T-cell (primary cell): ENCODE measurements at regions not wholly inside any gene's neighbourhood (a gene's known extent, or its start where the extent isn't known, plus 50 kb on each side); places are given as distances from the start of the nearest gene placed in this dataset.

Experiments
- ATAC-seq, 4 experiments: fragments of 200-7000 bp in 3 of 4; fragments of 150-1000 bp in 1 of 4; cut with Tn5 transposase; replicated peaks in 1 of 4; 1 replicate in 3 of 4; 2 replicates in 1 of 4; pipeline ENCODE4 v1.10.0; 2021; ENCODE audit warnings: moderate library complexity in 3 of 4, mild to moderate bottlenecking in 2 of 4, moderate number of reproducible peaks in 1 of 4
- CTCF ChIA-PET, 2 donors: fragments of 300-600 bp; sonication (Branson Sonifier 250); formaldehyde crosslinking; loops; one replicate each; lab custom pipeline; 2022; ENCODE audit warnings: antibody characterized with exemption in 2 of 2; lab: Charles Lee
- POLR2A ChIA-PET, 2 donors: fragments of 300-600 bp; sonication (Branson Sonifier 250); formaldehyde crosslinking; loops; one replicate each; lab custom pipeline; 2022; ENCODE audit warnings: antibody characterized with exemption in 2 of 2; lab: Charles Lee
- DNase-seq, 35 experiments: peaks; one replicate each; pipeline versions ENCODE4 v3.0.0 to v3.0.0-alpha.2; 2013 to 2023
- H3K27ac ChIP-seq: one replicate; pipeline ENCODE4 v1.5.1; 2013; ENCODE audit warnings: low read length
- H3K27me3 ChIP-seq, 2 experiments: replicated peaks in 1 of 2; 1 replicate in 1 of 2; 2 replicates in 1 of 2; pipeline versions ENCODE4 v1.6.1 to v1.7.0; 2013; ENCODE audit warnings: low read length in 1 of 2, mixed read lengths in 1 of 2; ENCODE audit not compliant: control insufficient read depth in 2 of 2, insufficient read depth in 2 of 2; ENCODE audit errors: extremely low read depth in 1 of 2
- H3K36me3 ChIP-seq, 2 donors: 1 replicate in 1 of 2; 2 replicates in 1 of 2; pipeline versions ENCODE4 v1.6.1 to v1.7.0; 2013; ENCODE audit warnings: low read length in 1 of 2; ENCODE audit not compliant: control insufficient read depth in 2 of 2, insufficient read depth in 1 of 2; ENCODE audit errors: extremely low read depth in 1 of 2
- H3K4me1 ChIP-seq, 2 experiments: 1 replicate in 1 of 2; 2 replicates in 1 of 2; pipeline versions ENCODE4 v1.6.1 to v1.7.0; 2013; ENCODE audit warnings: low read length in 2 of 2, mixed read lengths in 1 of 2; ENCODE audit not compliant: insufficient read depth in 2 of 2, control insufficient read depth in 1 of 2; ENCODE audit errors: extremely low read depth in 1 of 2
- H3K4me3 ChIP-seq, 2 donors: 1 replicate in 1 of 2; 2 replicates in 1 of 2; pipeline versions ENCODE4 v1.5.1 to v1.7.0; 2013; ENCODE audit warnings: mild to moderate bottlenecking in 2 of 2, low read length in 1 of 2, moderate library complexity in 1 of 2; ENCODE audit not compliant: control insufficient read depth in 1 of 2; ENCODE audit errors: extremely low read depth in 1 of 2
- H3K9me3 ChIP-seq: 2 replicates; pipeline ENCODE4 v1.7.0; 2013
- H3K27ac Mint-ChIP-seq, 2 donors: one replicate each; pipeline ENCODE4 v1.8.0; 2020 to 2021; ENCODE audit warnings: mild to moderate bottlenecking in 2 of 2, mixed read lengths in 2 of 2
- H3K27me3 Mint-ChIP-seq, 2 donors: one replicate each; pipeline ENCODE4 v1.8.0; 2021 to 2022; ENCODE audit warnings: mixed read lengths in 2 of 2
- H3K36me3 Mint-ChIP-seq: one replicate; pipeline ENCODE4 v1.8.0; 2021; ENCODE audit warnings: mixed read lengths
- H3K4me1 Mint-ChIP-seq, 3 donors: one replicate each; pipeline ENCODE4 v1.8.0; 2020 to 2022; ENCODE audit warnings: mixed read lengths in 3 of 3, mild to moderate bottlenecking in 1 of 3
- H3K4me3 Mint-ChIP-seq, 3 donors: one replicate each; pipeline ENCODE4 v1.8.0; 2020 to 2022; ENCODE audit warnings: mild to moderate bottlenecking in 3 of 3, mixed read lengths in 3 of 3, moderate library complexity in 3 of 3
- H3K9me3 Mint-ChIP-seq, 3 donors: one replicate each; pipeline ENCODE4 v1.8.0; 2020 to 2022; ENCODE audit warnings: mixed read lengths in 3 of 3
- WGBS: methylation state at CpG from one replicate; pipeline ENCODE4 v1.1.5; 2013; ENCODE audit warnings: missing lambda C conversion rate; ENCODE audit not compliant: insufficient coverage; 5-methylcytosine and 5-hydroxymethylcytosine counted together

DNA sequence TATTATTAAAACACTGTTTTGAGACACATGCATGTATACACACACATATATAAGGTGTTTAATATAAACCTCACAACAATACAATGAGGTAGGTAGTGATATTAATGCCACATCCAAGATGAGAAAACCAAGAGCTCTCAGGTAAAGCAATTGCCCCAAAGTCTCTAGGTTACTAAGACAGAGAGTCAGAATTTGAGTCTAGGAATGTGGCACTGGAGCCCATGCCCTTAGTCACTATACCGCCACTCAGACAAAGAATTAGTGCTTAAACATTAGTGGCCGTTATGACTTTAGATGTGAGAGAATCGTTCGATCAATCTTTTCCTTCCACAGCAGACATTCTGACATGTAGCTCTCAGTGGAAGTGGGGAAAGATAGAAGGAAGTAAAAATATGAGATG is 108.2 kb upstream of the ACSL4 start:
- H3K27me3 Mint-ChIP-seq = peaks cover 0 to 4% of the 10 kb centered on the region in 2 donors
- no peaks in the 10 kb centered on the region for H3K36me3 ChIP-seq
- H3K27me3 ChIP-seq = no peaks in the 10 kb centered on the region
- POLR2A ChIA-PET = no interaction called here
- H3K4me1 Mint-ChIP-seq = no peaks in the 10 kb centered on the region
- no peak overlapping the region for H3K4me3 ChIP-seq
- H3K4me3 Mint-ChIP-seq = no peak overlapping the region
- no peak overlapping the region for H3K27ac ChIP-seq
- no peaks in the 10 kb centered on the region for H3K4me1 ChIP-seq
- H3K9me3 Mint-ChIP-seq = no peaks in the 10 kb centered on the region
- CTCF ChIA-PET = interaction anchor here in 1 of 2 donors (1.3 kb wide), 1 partner anchor 16 kb away, joined by 3 read pairs; no protein-coding TSS in a partner anchor
- no CpG with 5 or more reads among the region's 4 CpGs for WGBS
- no peak overlapping the region for H3K27ac Mint-ChIP-seq
- H3K9me3 ChIP-seq = no peaks in the 10 kb centered on the region
- H3K36me3 Mint-ChIP-seq = no peaks in the 10 kb centered on the region
- DNase-seq (no peak), ATAC-seq (no peak)

DNA sequence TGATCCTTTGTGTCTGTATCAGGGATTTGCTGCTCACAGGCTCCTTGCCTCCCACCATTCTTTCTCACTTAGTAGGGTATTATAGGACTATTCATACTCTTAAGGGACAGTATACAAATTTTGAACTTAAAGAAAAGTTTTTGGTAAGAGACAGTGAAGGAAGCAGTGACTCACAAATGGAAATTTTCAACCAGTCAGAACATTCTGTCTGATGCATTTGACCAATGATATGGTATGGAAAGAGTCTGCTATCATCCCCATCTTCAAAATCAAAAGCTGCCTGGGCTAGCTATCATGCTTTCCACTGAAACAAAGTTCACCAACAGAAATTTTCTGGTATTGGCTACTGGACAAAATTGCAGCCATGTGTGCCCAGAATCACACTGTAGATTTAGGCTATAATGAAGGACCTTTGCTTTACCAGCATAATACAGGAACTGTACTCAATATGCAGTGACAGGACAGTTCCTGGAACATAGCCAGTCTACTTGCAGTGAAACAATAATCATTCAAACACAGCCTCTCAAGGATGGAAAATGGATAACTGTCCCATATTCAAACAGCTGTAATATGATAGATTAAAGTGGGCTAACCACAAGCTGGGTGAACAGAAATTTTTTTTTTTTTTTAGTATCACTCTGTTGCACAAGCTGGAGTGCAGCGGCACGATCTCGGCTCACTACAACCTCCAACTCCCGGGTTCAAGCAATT is 109.0 kb upstream of the ACSL4 start:
- CTCF ChIA-PET = interaction anchor here in 1 of 2 donors (1.3 kb wide), 1 partner anchor 15 kb away, joined by 3 read pairs; no protein-coding TSS in a partner anchor
- WGBS = no CpG with 5 or more reads among the region's 4 CpGs
- no peak overlapping the region for H3K4me3 ChIP-seq
- POLR2A ChIA-PET = no interaction called here
- no peaks in the 10 kb centered on the region for H3K4me1 ChIP-seq
- no peak for DNase-seq
- no peak overlapping the region for H3K4me3 Mint-ChIP-seq
- H3K9me3 Mint-ChIP-seq = no peaks in the 10 kb centered on the region
- no peaks in the 10 kb centered on the region for H3K27me3 ChIP-seq
- no peaks in the 10 kb centered on the region for H3K4me1 Mint-ChIP-seq
- H3K36me3 Mint-ChIP-seq = no peaks in the 10 kb centered on the region
- H3K9me3 ChIP-seq = no peaks in the 10 kb centered on the region
- no peak overlapping the region for H3K27ac ChIP-seq
- no peaks in the 10 kb centered on the region for H3K36me3 ChIP-seq
- H3K27ac Mint-ChIP-seq = no peak overlapping the region
- no peak for ATAC-seq
- H3K27me3 Mint-ChIP-seq = no peaks in the 10 kb centered on the region

DNA sequence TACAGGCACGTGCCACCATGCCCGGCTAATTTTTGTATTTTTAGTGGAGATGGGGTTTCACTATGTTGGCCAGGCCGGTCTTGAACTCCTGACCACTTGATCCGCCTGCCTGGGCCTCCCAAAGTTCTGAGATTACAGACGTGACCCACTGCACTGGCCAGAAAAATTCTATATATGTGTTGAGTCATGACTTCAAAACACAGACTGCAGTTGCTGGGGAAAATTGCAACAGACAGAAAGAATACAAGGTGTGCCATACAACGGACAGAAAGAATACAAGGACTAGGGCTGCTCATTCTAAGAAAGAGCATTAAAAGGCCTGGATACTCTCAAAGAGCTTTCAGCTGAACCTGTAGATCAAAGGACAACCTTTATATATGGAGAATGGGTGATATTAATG is 109.6 kb upstream of the ACSL4 start:
- ATAC-seq = no peak
- no peak overlapping the region for H3K27ac Mint-ChIP-seq
- no peaks in the 10 kb centered on the region for H3K9me3 ChIP-seq
- H3K27me3 ChIP-seq = no peaks in the 10 kb centered on the region
- DNase-seq = no peak
- no peaks in the 10 kb centered on the region for H3K36me3 ChIP-seq
- H3K27me3 Mint-ChIP-seq = peaks cover 0 to 1% of the 10 kb centered on the region in 2 donors
- no peaks in the 10 kb centered on the region for H3K4me1 ChIP-seq
- no peak overlapping the region for H3K4me3 Mint-ChIP-seq
- no peaks in the 10 kb centered on the region for H3K9me3 Mint-ChIP-seq
- whole genome bisulfite sequencing = no CpG with 5 or more reads among the region's 6 CpGs
- no peaks in the 10 kb centered on the region for H3K36me3 Mint-ChIP-seq
- no peaks in the 10 kb centered on the region for H3K4me1 Mint-ChIP-seq
- POLR2A ChIA-PET = no interaction called here
- H3K27ac ChIP-seq = no peak overlapping the region
- H3K4me3 ChIP-seq = no peak overlapping the region
- CTCF ChIA-PET = interaction anchor here (0.7 to 1.5 kb wide), 3 partner anchors 11 to 14 kb away, joined by 3 to 5 read pairs (median 3); no protein-coding TSS in a partner anchor

DNA sequence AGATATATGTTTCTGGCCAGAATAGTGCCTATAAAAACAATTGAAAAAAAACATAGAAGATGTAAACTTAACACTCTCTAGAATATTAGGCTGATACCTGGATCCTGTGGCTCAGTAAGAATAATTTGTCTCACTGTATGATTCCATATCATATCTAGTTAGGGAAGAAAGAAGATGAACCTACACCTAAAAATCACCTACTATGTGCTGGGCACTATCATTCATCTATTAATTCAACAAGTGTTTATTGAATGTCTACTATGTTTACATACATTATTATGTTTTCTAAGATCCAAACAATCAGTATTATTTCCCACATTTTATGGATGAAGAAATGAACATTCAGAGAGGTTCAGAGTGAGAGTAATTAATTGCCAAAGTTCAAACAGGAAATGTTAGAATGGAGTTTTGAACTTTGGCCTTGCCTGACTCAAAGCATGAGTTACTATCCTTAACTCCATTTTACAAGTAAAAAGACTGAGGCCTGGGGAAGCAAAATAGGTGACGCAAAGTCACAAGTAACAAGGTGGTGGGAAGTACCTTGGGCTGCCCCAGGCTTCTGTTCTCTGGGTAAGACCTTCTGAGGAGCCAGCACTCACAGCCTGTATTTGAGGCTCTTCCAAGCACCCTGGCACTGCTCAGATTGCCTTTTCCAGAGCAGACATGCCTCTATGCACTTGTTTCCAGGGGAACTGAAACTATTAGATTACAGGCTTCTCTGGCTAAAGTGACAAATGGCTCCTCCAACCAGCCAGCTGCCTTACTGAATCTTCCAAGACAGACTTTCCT is 111.1 kb upstream of the ACSL4 start:
- DNase-seq = no peak

DNA sequence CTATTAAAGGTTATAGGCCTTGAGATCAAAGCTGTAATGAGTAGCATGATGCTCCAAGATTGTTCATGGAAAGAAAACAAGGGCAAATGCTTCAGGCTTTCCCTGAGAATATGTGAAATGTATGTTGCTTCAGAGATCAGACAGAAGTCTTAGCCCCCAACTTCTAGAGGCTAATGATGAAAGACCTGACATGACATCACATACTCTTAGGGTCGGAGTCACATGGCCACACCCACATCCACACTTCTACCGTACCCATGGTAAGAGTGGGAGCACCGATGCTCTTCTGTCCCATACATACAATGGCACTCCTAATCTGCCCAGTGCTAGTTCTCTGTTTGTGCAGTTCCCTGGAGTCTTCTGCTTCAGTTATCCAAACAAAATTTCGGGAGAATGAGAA is 111.9 kb upstream of the ACSL4 start:
- Histone ChIP-seq H3K4me1 (no peaks in the 10 kb centered on the region), H3K27me3 (no peaks in the 10 kb centered on the region), H3K9me3 (no peaks in the 10 kb centered on the region), H3K4me3 (no peak overlapping the region), H3K36me3 (no peaks in the 10 kb centered on the region), H3K27ac (no peak overlapping the region)
- POLR2A ChIA-PET = no interaction called here
- DNase-seq = no peak
- H3K4me1 Mint-ChIP-seq = peaks cover 4 to 7% (median 4%) of the 10 kb centered on the region in 3 donors
- CTCF ChIA-PET = no interaction called here
- H3K27ac Mint-ChIP-seq = no peak overlapping the region
- H3K36me3 Mint-ChIP-seq = no peaks in the 10 kb centered on the region
- no peak overlapping the region for H3K4me3 Mint-ChIP-seq
- peaks cover 1 to 4% of the 10 kb centered on the region in 2 donors for H3K27me3 Mint-ChIP-seq
- H3K9me3 Mint-ChIP-seq = no peaks in the 10 kb centered on the region
- 100% methylated on average over 1 of the region's 4 CpGs for WGBS
- ATAC-seq = no peak

More for the DNA sequence above, 111.1 kb upstream of the ACSL4 start:
- Histone ChIP-seq H3K4me3 (no peak overlapping the region), H3K27me3 (no peaks in the 10 kb centered on the region), H3K4me1 (no peaks in the 10 kb centered on the region), H3K9me3 (no peaks in the 10 kb centered on the region), H3K36me3 (no peaks in the 10 kb centered on the region), H3K27ac (no peak overlapping the region)
- no peak for ATAC-seq
- Mint-ChIP-seq H3K36me3 (no peaks in the 10 kb centered on the region), H3K27ac (no peak overlapping the region), H3K4me1 (peaks cover 4 to 7% (median 4%) of the 10 kb centered on the region in 3 donors), H3K4me3 (no peak overlapping the region), H3K27me3 (peaks cover under 1 to 1% of the 10 kb centered on the region in 2 donors), H3K9me3 (no peaks in the 10 kb centered on the region)
- POLR2A ChIA-PET = no interaction called here
- CTCF ChIA-PET = interaction anchor here (0.5 to 1.5 kb wide), 3 partner anchors 10 to 47 kb away, joined by 3 read pairs; no protein-coding TSS in a partner anchor
- WGBS = no CpG with 5 or more reads among the region's 1 CpG

DNA sequence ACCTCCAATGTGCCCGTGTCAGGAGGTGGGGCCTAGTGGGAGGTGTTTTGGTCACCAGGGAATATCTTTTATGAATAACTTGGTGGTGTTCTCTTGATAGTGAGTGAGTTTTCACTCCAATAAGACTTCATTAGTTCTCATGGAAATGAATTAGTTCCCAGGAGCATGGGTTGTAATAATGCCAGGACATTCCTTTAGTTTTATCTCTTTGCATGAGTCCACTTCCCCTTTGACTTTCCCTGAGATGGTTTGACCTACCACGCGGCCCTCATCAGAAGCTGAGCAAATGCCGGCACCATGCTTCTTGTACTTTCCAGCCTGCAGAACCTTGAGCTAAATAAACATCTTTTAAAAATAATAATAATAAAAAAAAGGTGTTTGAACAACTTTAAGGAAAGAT is 112.9 kb upstream of the ACSL4 start:
- Histone ChIP-seq H3K4me3 (no peak overlapping the region), H3K27ac (no peak overlapping the region), H3K36me3 (no peaks in the 10 kb centered on the region), H3K9me3 (no peaks in the 10 kb centered on the region), H3K27me3 (no peaks in the 10 kb centered on the region), H3K4me1 (no peaks in the 10 kb centered on the region)
- no peaks in the 10 kb centered on the region for H3K36me3 Mint-ChIP-seq
- WGBS = no CpG with 5 or more reads among the region's 4 CpGs
- H3K27ac Mint-ChIP-seq = no peak overlapping the region
- peaks cover 4 to 7% (median 4%) of the 10 kb centered on the region in 3 donors for H3K4me1 Mint-ChIP-seq
- no peaks in the 10 kb centered on the region for H3K9me3 Mint-ChIP-seq
- POLR2A ChIA-PET = interaction anchor here in 1 of 2 donors (0.6 kb wide), 1 partner anchor 362 kb away, joined by 7 read pairs; no protein-coding TSS in a partner anchor
- H3K4me3 Mint-ChIP-seq = no peak overlapping the region
- no peak for DNase-seq
- peaks cover 1 to 5% of the 10 kb centered on the region in 2 donors for H3K27me3 Mint-ChIP-seq
- CTCF ChIA-PET = interaction anchor here (0.6 to 0.8 kb wide), 3 partner anchors 9 to 471 kb away, joined by 3 to 5 read pairs (median 3); no protein-coding TSS in a partner anchor
- ATAC-seq = no peak
